Anterior cingulate cortex (tissue), 58 donors: ENCODE measurements at regions not wholly inside any gene's neighbourhood (a gene's known extent, or its start where the extent isn't known, plus 50 kb on each side); places are given as distances from the start of the nearest gene placed in this dataset.
"Not testable (repeated sequence)": the region's sequence is repeated elsewhere in the genome, so short reads cannot be mapped to it uniquely, and the experiment has no call there.

Source experiments
- DNase-seq, 58 donors: peaks; one replicate each; lab custom pipeline; 2025; lab: John Stamatoyannopoulos, UW

- no peak for DNase-seq
Observed at GRCh38 chr1:221532071-221532773, 209.7 kb downstream of the DUSP10 start.

DNA sequence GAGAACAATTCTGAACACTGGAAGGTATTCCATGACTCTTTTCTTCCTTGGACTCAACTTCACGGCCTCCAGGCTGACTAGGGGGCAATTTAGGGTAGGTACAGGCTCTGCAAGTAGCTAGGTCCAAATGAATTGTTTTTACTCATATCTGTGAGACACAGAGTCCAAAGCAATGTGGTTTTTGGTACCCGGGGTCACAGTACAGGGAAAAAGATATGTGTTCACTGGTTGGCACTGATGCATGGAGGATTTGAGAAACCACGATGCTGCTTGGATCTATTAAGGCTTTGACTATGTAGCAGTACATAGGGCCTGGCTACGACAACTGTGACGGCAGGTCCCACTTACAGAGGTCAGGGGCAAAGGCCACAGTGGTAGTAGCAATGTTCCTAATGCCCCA, 200.6 kb downstream of the DUSP10 start:
- DNase-seq: no peak

- DNase-seq: peak in 3 of 58 donors; percentile 9 to 11 (median 10)
Observed at GRCh38 chr1:221543529-221544120, 198.3 kb downstream of the DUSP10 start.

DNA sequence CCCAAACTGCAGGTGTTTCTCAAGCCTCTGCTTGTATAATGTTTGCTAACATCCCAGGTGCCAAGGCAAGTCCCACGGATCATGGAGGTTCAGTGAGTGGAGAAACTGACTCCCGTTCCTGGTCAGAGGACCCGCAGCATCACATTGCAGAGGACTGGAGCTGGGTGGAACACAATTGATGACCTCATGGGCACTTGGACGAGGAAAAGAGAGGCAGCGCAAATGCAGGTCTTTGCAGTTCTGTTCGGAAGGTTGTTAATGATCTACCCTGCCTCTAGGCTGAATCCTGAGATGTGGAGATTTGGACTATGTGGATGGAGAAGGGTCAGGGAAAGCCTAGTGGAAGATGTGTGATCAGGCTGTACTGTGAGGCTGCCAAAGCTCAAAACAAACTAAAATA, 192.9 kb downstream of the DUSP10 start:
- DNase-seq: no peak

GRCh38 chr1:221549815-221550214, 192.1 kb downstream of the DUSP10 start:
- no peak for DNase-seq

DNA sequence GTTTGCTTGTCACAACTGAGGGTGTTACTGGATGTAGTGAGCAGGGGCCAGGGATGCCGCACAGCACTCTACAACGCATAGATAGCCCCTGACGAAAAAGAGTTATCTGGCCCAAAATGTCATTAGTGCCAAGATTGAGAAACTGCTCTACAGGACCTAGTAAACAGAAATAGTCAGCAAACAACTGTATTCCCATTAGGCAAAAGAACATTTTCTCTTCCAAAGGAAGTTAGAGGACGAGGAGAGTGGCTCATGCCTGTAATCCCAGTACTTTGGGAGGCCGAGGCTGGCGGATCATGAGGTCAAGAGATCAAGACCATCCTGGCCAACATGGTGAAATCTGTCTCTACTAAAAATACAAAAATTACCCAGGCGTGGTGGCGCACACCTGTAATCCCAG, 189.1 kb downstream of the DUSP10 start:
- not testable (repeated sequence) for DNase-seq

DNA sequence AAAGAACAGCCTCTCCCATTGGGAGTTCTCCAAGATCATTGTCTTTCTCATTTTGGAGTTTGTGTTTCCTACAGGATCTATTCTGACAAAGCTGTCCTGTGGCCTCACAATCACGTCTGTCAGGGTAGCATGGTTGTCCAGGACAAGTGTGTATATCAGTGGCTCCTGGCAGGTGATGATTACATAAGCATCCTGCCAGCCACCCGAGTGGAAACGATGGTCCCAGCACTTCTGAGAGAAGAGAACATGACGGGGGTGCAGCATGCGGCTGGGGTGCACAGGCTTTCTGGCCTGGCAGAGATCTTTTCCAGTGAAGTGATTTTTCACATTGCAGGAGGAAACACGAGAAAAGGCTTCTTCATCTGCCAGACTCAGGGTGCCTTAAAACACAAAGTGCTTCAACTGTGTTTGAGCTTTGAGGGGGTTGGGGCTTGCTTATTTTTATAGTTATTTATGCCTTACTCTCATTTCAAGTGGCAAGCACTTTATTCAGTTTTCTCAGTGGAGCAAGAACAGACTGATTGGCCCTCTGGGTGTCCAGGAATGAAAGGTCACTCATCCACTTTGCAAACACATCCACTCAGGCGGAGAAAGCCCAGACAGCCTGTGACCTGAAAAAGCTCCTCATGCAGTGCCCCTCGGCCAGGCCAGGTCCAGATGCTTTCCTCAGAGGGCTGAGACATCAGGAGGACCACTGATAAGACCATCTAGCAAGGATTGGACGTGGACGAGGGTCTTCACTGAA, 186.0 kb downstream of the DUSP10 start:
- no peak for DNase-seq

DNA sequence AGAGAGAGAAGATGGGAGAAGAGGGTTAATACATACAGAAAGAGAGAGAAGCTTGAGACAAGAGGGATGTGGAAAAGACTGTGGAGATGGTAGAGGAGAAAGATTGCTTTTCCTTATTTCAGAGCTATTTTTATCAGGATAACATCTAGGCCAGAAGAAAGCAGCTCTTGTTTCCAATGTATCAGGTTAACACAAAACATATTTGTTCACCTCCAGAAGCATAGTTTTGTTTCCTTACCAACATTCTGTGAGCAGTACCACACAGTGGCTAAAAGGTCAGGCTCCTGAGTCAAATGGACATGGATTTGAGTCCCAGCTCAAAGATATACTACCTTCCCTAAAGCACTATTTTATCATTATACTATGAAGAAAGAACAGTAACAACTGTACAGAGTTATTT, 185.5 kb downstream of the DUSP10 start:
- DNase-seq: no peak

GRCh38 chr1:221557013-221557412, 184.9 kb downstream of the DUSP10 start:
- no peak for DNase-seq

DNA sequence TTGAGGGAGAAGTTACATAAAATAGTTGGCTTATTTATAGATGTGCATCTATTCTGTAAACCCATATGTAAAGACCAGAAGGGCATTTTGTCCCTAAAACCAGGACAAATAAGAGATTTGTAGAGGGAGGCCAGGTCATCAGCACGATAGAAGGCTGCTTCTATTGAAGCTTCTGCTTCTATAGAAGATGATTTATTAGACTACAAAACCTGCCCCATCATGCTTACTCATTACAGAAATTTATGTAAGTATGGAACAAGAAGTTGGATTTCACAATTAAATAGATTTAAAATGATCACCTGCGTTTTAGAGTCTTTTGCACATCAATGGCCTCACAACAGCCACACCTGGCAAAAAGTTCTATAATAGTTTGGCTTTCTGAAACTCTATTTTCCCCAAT, 183.5 kb downstream of the DUSP10 start:
- DNase-seq: no peak

- no peak for DNase-seq
Observed at GRCh38 chr1:221559911-221560310, 182.0 kb downstream of the DUSP10 start.

DNA sequence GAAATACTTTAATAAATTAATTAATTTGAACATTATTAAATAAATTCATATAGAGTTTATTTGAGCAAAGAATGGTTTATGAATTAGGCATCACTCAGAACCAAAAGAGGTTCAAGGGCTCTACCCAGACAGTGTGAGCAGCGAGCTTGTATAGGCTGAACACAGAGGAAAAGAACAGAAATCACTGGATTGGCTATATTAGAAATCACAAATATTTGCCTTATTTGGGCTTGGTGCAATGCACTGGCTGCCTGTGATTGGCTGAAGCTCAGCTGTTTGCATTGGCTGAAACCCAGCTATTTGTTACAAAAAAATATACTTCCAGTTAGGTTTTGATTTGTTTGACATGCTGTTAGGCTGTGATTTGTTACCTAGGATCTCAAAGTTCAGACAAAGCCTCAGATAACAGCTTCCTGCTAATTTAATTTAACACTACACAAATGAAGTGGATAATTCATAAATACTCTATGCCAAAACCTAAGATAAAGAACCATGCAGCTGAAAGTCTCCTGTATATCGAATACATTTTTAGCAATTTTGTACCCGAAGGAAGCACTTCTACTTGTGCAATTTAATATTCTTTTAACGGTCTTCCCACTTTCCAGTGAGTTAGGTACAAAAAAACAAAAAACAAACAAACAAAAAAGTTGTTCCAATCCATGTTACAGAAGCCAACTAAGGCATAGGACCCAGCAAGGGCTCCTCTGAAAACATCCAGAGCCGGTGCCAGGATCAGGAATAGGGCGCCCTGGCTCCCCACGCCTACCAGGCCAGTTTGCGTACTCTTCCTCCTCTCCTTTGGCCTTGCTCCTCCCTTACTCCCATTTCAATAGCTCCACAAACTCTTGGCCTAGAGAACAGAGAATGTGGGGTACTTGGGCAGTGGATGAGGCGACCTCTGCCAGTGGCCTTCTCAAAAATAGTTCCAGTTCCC, 179.1 kb downstream of the DUSP10 start:
- no peak for DNase-seq

- no peak for DNase-seq
Observed at GRCh38 chr1:221563476-221563921, 178.4 kb downstream of the DUSP10 start.

DNA sequence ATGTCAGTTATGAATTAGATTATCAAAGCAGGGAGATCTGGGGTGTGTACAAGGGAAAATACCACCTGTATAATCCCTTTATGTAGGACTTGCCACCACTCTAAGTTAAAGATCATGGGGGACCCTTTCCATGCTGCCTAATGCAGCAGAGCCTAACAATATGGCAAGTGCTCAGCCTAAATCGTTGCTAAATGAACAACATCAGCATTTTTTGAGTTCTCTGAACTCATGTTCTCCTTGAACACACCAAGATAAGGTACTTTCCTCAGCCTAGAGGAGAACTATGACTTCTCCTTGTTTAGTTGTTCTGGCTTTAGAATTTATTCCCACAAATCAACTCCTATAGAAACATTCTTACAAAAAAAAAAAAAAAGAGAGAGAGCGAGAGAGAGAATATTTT, 177.0 kb downstream of the DUSP10 start:
- no peak for DNase-seq

GRCh38 chr1:221565711-221566110, 176.2 kb downstream of the DUSP10 start:
- no peak for DNase-seq

- DNase-seq: no peak
Observed at GRCh38 chr1:221567859-221568507, 173.9 kb downstream of the DUSP10 start.

DNA sequence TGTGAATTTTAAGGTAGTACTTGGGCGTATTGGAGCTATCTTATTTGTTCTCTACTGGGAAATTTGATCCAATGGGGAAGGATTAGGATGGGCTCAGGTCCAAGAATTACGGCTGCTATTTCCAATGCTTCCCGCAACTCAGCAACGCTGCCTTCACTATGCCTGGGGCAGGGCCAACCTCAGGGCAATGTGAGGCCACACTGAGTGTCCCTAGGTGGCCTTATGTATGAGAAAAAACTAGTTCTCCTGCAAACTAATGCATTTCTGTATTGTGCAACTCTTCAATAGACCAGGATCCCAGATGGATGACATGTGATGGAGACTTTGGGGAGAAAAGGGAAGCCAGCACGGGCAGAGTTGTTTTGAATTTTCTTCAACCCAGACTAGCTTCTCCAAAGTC, 168.1 kb downstream of the DUSP10 start:
- DNase-seq: no peak

- DNase-seq: no peak
Observed at GRCh38 chr1:221574529-221574928, 167.4 kb downstream of the DUSP10 start.

- DNase-seq: no peak
Observed at GRCh38 chr1:221575605-221576004, 166.3 kb downstream of the DUSP10 start.

GRCh38 chr1:221576268-221576667, 165.6 kb downstream of the DUSP10 start:
- DNase-seq: no peak
